Cerebellar nuclear complex (tissue), 1 donor: ENCODE measurements at regions not wholly inside any gene's neighbourhood (a gene's known extent, or its start where the extent isn't known, plus 50 kb on each side); places are given as distances from the start of the nearest gene placed in this dataset.
"Not testable (repeated sequence)": the region's sequence is repeated elsewhere in the genome, so short reads cannot be mapped to it uniquely, and the experiment has no call there.

Experiments
- DNase-seq, 2 experiments: peaks; one replicate each; lab custom pipeline; 2025; lab: John Stamatoyannopoulos, UW

DNA sequence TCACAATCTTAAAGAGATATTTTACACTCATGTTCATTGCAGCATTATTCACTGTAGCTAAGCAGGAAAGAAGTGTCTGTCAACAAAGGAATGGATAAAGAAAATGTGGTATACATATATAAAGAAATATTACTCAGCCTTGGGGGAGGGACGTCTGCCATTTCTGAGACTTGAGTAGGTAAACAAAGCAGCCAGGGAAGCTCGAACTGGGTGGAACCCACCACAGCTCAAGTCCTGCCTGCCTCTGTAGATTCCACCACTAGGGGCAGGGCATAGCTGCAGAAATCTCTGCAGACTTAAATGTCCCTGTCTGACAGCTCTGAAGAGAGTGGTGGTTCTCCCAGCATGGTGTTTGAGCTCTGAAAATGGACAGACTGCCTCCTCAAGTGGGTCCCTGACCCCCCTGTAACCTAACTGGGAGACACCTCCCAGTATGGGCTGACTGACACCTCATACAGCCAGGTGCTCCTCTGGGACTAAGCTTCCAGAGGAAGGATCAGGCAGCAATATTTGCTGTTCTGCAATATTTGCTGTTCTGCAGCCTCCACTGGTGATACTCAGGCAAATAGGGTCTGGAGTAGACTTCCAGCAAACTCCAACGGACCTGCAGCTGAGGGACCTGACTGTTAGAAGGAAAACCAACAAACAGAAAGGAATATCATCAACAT, 183.3 kb upstream of the SSTR4 start:
- DNase-seq, result not testable (repeated sequence)

DNA sequence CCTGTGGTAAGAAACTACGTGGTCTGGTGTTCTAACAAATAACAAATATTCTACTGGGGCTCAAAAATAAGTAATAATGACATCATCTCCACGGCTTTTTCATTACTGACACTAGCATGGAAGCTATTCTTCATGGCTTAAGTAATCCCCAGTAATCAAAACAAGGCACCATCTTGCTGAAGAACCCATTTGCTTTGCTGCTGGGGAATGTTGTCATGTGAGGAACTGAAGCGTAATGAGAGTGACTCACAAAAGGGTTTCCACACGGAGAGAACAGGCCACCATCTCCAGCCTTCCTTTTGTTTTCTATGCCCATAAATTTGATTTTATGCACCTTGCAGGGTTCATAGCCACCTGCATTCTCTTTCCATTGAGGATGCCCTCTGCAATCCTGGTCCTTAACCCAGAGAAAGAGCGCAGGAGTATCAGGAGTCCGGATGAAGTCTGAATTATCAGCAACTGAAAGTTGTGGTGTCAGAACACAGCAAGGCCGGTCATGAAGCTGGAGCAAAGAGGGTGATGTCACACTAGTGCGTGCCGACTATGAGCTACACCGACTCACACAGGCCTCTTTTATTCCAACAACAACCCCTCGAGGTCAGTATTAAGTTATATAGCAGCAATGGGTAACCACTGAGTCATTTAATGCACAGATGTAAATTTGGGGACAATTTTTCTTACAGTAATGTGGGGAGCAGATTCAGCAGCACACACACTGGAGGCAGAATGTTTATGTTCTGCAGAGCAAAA, 173.7 kb upstream of the SSTR4 start:
- no peak for DNase-seq

DNA sequence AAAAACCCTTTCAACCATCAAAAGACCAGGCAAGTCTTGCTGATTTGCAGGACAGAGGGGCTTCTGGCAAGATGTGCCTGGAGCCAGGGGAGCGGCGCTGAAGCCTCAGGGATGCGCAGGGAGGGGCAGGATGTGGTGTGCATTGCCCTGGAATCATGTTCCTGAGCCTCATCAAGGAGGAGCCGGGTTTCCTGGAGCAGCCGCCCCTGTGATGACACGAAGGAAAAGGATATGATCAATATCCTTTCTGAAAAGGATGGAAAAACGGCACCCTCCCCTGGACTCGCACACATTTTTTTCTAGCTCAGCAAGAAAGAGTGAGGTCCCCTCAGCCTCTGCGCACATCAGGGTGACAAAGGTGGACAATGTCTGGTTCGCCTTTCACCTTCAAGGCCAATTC, 173.1 kb upstream of the SSTR4 start:
- DNase-seq, result no peak

DNA sequence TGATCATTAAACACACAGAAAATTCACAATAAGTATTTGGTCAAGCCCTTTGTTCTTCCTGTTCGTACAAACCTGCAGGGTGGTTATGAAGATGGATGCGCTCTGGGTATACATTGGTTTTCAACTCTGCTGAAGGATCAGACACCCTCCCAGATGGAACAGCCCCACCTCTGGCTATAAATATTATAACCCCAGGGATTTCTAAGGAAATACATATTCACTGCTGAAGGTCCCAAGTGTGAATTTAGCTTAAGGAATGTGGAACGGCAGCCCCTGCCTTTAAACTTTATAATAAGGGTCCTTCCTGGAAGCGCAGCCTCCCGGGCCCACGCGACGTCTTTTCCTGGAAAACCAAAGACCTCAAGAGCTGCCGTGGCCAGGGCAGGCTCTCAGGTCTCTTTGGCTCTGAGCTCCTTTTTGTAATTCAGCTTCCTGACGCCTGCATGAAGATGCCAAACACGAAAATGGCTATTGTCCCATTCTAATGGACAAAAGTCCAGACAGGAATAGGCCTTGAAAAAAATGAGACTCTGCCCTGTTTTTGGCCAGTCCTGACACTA, 172.4 kb upstream of the SSTR4 start:
- DNase-seq, result no peak

DNA sequence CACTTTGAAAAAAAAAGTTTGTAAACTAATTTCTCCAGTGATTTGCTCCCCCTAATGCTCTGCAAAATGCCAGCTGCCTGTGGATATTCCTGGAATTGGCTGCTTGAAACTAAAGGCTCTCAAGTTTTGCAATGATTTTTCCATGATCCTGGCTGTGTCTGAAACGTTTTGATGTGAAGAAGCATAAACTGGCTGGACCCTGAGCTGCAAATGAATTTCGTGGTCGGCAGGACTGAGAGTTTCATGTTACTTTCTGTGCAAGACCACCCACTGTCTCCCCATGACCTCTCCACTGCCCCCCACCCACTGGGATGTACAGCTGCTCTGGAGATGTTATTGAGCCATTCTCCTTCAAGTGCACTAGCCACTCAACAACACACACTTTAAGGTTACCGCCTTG, 171.3 kb upstream of the SSTR4 start:
- DNase-seq, result no peak

DNA sequence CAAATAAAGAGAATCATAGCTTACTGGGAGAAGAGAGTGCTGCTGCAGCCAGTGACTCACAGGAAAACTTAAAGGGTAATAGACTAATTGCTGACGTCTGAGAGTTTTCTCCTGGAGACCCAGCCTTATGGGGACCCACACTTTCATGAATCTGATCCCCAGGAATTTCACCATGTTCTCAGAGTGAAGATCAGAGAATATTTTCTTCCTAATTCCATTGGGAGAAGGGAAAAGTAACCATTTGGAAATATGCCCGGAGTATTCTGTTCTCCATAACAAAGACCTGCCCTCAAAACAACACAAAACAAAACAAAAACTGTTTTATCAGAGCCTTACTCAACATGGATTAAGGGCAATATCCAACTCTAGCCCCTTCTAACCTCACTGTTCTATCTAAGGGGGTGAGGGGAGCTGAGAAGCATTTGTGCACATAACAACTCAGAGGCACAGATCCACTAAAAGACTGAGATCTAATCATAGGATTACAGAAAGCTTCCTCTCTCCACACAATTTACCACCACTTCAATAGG, 168.2 kb upstream of the SSTR4 start:
- no peak for DNase-seq

DNA sequence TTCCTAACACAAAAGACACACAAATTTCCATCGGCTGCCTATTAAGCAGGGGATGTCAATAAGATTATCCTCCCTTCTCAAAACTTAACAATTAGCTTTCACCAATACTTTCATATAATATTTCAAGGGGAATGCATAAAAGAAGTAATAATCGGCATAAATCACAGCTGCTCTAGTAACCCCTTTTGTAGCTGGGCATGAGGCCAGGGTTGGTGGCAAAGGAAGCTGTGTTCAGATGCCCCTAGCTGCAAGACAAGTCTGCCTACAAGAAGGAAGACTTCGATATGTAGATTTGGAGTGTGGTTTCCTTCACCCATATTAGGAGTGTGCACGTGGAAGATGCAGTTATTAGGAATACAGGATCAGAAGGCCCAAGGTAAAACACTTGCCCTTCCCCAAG, 156.9 kb upstream of the SSTR4 start:
- no peak for DNase-seq

DNA sequence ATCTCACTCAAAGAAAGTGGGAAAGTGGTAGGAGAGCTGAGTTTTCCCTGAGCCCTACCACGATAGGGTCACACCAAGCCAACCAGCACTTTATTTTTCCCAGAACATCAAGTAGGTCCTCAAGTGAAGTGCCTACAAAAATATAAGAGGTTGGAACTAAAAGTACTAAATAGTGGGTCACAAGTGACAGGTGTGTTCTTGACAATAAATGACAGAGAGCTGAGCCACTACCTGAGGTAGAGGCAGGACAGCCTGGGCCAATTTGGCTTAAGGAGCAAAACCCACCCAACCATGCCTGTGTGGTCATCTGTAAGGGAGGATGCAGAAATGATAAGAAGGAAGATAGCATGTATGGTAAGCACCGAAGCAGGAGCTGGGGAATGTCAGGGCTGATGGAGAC, 154.8 kb upstream of the SSTR4 start:
- DNase-seq, result no peak

DNA sequence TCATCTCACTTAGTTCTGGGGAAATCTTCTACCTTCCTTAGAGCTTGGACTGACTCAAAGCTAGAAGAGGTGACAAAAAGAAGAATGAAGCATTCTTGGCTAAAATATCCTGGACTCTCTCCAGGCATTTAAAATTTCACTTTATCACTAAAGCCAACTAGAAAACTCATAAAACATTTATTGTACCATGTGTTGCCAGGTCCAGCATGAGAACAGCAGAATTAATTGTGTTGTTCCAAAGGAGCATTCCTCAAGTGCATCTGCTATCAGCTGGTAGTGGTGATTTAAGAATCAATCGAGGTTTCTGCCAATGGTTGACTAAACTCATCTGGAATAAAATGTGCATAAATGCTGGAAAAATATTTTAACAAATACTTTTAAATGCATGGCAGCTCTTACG, 147.3 kb upstream of the SSTR4 start:
- DNase-seq, result no peak

DNA sequence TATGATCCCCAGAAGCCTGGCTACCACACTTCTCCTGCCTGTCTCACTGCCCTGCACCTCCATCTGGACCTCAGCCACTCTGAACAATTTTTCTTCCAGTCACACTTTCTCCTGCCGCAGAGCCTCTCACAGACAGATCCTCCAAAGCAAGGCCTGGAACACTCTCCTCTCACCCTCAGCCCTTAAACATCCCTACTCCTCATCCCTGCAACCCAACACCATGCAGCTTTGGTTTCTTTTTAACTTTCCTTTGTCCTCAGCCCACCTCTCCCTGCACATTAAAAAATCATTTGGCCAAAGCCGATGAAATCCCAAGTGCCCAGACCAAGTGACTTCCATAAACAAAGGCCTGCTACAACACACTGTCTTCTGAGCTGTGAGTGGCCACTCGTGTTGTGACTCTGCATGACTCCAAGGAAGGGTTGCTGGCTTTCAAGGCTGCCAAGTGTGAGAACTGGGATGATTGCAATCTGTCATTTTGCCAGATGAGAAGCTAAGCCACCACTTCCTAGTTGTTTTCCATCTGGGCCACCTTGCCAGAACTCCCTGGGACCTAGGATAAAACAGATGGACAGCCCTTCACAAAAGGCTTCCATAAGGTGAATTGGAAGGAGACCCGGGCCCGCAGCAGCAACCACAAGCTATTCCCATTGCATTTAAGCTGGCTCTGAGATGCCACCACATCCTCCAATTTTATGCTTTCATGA, 144.4 kb upstream of the SSTR4 start:
- DNase-seq, result peak; percentile 23 to 66

DNA sequence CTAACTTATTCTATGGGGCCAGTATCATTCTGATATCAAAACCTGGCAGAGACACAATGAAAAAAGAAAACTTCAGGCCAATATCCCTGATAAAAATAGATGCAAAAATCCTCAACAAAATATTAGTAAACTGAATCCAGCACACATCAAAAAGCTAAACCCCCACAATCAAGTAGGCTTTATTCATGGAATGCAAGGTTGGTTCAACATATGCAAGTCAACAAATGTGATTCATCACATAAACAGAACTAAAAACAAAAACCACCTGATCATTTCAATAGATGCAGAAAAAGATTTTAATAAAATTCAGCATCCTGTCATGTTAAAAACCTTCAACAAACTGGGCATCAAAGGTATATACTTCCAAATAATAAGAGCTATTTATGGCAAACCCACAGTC, 133.9 kb upstream of the SSTR4 start:
- no peak for DNase-seq

DNA sequence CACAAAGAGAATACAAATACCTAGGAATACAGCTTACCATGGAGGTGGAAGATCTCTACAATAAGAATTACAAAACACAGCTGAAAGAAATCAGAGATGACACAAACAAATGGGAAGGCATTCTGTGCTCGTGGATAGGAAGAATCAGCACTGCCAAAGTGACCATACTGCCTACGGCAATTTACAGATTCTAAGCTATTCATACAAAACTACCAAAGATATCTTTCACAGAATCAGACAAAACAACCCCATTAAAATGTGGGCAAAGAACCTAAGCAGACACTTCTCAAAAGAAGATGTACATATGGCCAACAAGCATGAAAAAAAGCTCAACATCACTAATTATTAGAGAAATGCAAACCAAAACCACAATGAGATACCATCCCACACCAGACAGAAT, 133.2 kb upstream of the SSTR4 start:
- DNase-seq, result no peak

DNA sequence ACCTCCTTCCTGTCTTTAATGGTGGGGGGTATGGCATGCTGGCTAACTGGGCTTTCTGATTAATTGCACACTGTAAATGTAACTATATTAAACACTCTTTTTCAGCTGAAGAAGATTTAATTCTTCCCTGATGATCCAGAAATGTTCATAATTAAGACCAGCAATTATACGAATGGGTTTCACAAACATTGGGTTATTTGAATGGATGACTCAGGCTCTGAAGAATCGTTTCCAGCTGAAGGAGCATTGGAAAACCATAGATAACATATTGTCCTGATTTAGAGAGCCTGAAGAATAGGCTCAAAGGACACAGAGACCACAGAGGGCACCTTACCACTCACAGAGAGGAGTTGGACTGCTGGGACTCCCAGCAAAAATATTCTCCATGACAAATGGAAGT, 130.7 kb upstream of the SSTR4 start:
- DNase-seq, result no peak

DNA sequence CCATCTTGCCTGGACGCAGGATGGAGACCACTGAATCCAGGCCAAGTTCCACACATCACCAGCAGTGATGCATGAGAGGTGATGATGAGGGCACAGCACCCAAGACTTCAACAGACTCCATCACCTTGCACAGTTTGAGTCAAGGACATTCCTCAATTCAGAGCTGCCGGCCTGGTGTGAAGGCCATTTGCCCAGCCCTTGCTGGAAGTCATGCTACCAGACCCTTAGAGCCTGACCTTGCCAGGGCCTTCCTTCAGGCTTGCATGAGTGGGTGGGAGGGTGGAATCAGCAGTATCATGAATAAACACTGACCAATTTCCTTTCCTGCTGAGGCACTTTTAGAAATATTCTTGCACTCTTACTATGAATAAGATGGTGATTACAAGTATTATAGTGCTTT, 130.2 kb upstream of the SSTR4 start:
- no peak for DNase-seq

DNA sequence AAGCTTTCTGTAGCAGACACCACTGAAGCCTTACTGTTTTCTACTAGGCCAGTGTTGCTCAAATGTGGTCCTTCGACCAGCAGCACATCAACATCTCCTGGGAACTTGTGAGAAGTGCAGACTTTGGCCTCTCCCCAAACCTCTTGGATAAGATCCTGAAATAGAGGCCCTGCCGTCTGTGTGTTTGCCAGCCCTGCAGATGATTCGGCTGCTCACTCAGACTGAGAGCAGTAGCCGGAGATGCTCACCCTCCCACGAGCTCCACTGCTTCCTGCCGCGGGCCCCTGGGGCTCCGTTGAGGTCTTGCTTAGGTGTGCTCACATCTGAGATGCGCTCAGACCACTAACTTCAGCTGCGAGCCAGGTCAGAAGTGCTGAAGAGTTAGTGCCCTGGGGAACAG, 129.5 kb upstream of the SSTR4 start:
- no peak for DNase-seq

DNA sequence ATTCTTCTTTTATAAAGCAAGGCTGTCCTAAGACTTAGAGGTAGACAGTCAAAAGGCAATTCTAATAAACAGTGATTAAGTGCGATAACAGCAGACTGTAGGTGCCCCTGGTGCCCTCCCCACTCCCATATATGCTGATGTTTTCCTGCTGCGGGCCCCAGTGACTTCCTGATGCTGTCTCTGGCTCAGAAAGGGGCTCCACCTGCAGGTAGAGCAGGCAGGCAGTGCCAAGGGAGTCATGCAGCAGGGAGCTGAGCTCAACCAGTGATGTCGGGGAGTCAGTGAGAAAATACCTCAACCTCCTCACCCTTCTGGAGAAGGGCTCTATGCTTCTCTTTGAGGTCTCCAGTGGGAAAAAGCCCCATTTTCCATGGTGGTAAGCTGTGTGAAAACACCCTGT, 126.7 kb upstream of the SSTR4 start:
- no peak for DNase-seq

DNA sequence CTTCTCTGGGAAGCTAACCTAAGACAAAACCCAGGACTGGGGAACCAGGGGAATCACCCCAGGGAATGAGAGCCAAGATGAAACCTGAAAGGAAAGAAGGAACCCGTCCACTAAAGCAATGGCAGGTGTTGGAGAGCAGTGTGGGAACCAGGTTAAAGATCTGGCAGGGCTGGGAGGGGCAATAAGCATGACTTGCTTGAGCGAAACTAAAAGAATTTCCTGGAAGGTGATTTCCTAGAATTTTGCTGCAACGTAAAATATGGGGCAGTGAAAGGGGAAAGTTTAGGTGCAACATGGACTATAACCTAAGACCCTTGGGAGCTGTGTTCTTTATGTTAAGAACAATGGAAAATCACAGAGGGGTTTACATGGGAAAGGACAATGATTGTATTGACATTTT, 126.2 kb upstream of the SSTR4 start:
- DNase-seq, result no peak

DNA sequence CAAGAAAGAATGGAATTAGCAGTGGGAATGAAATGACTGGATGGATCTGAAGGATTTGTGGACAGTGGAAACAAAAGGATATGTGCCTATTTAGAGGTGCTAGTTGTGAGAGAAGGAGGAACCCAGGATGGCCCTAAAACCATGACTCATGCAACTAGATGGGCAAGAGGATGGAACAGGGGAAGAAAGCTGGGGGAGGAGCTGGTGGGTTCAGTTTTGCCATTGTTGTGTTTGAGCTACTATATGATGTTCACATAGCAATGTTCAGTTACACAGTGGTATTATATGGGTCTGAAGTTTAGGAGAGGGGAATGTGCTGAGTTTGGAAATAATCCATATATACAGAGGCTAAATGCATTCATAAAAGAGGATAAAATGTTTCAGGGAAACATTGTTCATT, 125.7 kb upstream of the SSTR4 start:
- no peak for DNase-seq

DNA sequence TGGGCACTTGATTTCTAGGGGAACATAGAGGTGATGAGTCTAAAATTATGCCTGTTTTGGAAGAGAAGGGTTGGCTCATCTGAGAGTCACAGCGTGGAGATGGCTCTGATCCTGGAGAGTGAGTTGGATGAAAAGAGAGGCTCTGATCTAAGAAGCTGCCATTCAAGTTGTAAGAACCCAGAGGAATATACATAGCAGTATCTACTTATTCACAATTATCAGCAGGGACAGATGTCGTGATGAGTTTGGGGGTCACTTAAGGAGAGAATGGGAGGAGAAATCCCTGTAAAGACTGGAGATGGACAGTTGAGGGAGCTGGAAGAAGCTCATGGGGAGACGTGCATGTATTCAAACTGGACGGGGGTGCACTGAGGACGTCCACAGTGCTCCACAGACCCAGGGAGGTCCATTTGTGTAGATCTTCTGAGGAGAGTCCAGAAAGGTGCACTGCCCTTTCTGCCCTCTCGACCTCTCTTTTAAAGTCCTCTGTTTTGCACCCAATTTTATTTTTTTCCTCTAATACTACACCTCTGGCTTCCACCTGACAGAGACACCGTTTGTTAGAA, 124.7 kb upstream of the SSTR4 start:
- DNase-seq, result no peak

DNA sequence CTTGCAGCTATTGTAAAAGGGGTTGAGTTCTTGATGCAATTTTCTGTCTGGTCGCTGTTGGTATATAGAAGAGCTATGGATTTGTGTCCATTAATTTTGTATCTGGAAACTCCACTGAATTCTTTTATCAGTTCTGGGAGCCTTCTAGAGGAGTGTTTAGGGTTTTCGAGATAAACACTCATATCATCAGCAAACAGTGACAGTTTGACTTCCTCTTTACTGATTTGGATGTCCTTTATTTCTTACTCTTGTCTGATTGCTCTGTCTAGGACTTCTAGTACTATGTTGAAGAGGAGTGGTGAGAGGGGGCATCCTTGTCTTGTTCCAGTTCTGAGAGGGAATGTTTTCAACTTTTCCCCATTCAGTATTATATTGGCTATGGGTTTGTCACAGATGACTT, 120.8 kb upstream of the SSTR4 start:
- no peak for DNase-seq

DNA sequence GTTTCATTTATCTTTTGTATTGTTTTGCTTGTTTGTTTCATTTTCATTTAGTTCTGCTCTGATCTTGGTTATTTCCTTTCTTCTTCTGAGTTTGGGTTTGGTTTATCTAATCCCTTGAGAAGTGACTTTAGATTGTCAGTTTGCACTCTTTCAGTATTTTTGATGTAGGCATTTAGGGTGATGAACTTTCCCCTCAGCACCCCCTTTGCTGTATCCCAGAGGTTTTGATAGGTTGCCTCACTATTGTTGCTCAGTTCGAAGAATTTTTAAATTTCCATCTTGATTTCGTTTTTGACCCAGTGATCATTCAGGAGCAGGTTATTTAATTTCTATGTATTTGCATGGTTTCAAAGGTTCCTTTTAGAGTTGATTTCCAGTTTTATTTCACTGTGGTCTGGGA, 119.6 kb upstream of the SSTR4 start:
- DNase-seq, result no peak
